ENCODE measurements at regions not wholly inside any gene's neighbourhood (a gene's known extent, or its start where the extent isn't known, plus 50 kb on each side); places are given as distances from the start of the nearest gene placed in this dataset.
"Not testable (repeated sequence)": the region's sequence is repeated elsewhere in the genome, so short reads cannot be mapped to it uniquely, and the experiment has no call there.

DNA sequence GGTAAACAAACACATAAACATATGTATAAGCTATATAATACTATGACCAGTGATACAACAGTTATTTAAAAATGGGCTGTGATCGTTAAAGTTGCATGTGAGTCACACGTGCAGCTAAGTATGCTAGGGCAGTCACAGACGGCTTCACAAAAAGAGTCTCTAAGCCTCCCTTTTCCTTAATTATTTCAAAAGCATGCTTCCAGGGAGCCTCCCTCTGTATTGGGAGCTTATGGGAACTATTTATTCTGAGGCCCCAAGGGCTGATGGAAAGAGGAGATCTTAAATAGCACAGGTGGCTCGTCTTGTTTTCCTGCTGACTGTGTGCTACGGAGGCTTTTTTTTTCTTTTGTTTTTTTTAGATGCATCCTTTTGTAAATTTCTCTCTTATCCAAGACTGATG lies 94.3 kb downstream of the ADCYAP1 start:
- no peak for DNase-seq

DNA sequence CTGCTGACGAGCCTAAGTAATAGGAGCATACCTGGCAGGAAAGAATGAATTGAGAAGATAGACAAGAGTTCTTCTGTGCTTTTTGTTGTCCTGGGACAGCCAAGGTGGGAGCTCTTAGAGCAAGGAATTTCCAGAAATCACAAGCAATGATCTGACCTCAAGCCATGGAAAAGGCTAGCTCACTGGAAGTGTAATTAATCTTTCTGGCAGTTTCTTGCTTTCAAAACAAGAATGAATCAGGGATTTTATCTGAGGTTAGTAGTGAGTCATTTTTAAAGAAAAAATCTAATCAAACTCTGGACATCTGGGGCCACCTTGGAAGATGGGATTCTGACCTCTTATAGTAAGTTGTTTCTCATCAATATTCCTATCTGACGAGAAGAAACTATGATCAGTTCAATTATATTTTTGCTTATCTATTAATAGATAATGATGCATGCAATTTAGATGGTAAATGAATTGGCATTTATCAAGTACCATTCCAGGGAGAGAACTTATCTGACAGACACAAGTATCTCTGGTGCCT lies 98.0 kb downstream of the ADCYAP1 start:
- no peak for DNase-seq

- no peak for DNase-seq
Measured at GRCh38 chr18:1003499-1003898, 98.8 kb downstream of the ADCYAP1 start.

DNA sequence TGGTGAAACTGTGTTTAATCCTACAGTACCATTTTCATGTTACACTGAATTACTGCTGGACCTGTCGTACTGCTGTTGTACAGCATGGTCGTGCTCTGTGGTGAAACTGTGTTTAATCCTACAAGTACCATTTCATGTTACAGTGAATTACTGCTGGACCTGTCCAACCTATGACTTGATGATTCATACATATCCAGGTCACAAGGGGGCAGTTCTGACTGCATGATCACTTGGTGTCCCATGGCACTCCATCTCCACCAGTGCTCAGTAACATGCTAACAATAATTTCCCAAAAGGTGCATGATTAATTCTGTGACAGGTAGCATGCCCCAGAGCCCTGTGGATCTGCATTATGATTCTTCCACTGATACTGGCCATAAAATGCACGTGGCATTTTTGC lies 101.6 kb downstream of the ADCYAP1 start:
- no peak for DNase-seq

GRCh38 chr18:1006965-1007364 lies 102.3 kb downstream of the ADCYAP1 start:
- no peak for DNase-seq

DNA sequence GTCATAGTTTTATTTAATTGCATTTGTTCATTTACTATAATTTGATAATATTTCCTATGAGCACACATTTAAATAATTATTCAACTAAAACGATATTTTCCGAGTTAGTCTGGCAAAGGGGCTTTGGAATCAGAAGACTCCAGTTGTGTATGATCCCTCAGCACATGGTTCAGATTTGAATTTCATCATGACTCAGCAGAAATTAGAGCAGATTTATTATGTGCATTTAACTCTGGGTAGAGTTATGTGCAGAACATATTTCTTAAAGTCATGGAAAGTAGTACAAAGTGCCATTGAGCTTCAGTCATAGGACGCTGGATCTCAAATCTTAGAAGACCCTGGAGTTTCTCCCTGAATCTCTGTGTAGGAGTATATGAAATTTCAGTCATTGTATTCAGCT lies 106.7 kb downstream of the ADCYAP1 start:
- no peak for DNase-seq

DNA sequence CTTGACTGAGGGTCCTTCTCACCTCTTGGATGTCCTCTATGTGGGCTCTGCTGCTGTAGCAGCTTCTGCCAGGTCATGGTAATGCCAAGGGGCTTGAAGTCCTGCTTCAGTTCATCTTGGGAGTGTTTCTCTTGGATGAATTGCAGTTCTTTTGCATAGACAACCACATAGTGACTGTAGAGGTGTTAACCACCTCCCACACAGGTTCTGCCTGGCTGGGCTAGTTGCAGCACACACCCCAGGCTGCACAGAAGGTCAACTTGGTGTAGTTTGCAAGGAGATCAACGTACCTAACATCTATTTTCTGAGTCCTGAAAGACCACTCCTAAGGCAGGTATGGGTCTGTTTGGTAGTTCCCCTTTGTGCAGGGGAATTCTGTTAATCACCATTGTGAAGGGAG lies 108.1 kb downstream of the ADCYAP1 start:
- DNase-seq: no peak

DNA sequence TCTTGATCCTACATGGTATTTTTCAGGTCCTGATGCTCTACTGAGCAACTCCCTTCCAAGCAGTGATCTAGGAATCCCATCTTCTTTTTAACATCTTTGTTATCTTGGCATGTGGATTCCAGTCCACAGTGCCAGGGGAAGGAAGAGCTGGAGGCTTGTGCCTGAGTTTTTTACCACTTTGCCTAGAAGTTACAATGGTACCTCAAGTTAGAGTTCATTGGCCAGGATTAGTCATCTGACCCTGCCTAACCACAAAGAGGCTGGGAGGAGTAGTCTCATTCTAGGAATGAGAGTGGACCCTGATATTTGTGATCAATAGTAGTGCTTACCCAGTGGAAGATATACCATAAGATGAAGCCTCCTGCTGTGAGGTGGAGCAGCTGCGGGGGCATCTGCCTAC lies 109.3 kb downstream of the ADCYAP1 start:
- DNase-seq: no peak

DNA sequence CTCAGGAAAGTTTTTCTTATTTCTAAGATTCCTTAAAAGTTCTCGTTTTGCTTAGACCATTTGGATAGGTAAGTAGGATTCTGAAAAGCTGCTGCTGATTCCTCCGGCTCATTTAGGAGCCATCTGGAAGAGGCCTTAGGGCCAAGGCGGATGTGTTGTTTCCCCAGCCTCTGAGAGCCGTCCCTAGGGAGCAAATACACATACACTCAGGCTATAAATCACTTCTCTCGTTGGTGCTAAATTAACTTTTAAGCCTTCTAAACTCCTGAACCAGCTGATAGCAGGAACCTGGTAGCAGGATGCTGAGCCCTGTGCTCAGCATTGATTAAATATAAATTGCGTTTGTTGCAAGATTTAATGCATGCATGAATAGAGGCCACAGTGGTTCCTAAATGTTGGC lies 109.8 kb downstream of the ADCYAP1 start:
- no peak for DNase-seq

DNA sequence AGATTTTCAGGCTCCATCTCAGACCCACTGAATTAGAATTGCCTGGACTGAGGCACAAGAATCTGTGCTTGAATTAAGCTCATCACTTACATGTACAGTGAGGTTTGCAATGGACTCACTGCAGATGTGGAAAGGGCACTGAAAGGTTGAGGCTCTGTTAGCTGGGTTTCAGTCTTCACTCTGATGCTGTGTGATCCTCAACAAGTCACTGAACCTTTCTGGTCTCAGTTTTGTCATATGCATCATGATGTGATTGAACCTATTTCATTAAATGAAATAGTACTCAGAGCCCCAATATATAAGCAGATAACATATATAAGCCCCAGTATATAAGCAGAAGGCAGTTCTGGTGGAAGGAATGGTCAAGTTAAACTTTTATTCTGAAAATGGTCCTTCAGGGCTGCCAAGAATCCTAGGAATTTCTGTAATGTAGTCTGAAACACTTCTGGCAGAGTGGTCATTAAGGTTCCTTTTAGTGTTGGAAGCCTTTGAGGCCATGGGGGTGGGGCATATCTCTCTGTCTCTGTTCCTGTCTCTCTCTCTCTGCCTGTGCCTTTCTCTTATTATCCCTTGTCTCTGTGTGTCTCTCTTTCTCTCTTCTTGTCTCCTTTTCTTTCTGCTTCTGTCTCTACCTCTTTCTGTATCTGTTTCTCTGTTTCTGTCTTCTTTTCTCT lies 110.4 kb downstream of the ADCYAP1 start:
- DNase-seq: no peak

- DNase-seq: no peak
Measured at GRCh38 chr18:1015777-1016176, 111.1 kb downstream of the ADCYAP1 start.

DNA sequence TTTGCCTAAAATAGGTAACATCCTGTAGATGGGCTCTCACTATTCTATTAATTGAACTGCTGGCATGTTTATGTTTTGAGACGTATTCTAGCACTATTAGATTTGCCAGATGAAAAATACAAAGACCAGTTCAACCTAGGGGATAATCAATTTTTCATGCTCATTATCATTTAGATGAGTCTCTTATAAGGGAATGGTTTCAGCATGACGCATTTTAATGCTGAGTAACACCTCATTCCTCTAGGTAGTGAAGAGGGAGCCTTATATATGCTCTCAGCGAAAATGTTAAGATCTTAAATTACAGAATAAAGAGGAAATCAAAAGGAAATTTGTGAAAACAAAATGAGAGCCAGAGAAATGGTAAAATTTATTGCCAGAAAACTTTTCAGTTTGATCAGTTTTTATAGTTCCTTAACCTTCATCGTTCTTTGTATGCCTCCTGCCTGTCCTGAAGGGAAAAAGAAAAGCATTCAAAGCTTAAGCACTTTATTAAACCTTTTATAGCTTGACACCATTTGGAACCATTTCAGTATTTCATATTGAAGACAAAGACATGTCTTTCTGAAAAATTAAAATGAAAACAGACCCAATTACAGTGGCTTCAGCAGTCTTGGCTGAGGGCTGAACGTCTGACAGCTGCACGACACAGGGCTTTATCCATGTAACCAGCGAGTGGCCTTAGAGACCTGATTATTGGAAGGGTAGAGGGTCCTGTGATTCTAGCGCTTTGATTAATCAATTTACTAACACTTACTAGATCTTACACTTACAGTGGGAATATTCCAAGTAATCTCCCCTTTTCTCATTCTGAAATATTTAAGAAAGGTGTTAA lies 112.8 kb downstream of the ADCYAP1 start:
- no peak for DNase-seq

GRCh38 chr18:1018181-1018681 lies 113.6 kb downstream of the ADCYAP1 start:
- DNase-seq: no peak

DNA sequence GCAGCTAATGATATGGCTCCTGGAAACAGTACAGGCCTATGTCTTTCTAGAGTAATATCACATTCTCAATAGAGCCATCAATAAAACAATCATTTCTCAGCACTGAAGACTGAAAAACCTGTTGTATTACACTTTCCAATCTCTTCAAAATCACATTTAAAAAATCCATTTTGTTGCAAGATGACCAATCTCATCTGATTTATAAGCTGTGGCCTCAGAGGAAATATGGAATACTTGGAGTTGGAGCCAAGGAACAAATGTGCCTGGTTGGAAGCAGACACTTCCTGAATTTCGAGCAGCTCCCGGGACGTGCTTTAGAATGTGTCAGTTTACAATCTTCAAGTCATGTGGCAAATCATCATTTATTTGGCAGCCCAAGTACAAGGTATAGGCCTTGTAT lies 114.5 kb downstream of the ADCYAP1 start:
- no peak for DNase-seq

DNA sequence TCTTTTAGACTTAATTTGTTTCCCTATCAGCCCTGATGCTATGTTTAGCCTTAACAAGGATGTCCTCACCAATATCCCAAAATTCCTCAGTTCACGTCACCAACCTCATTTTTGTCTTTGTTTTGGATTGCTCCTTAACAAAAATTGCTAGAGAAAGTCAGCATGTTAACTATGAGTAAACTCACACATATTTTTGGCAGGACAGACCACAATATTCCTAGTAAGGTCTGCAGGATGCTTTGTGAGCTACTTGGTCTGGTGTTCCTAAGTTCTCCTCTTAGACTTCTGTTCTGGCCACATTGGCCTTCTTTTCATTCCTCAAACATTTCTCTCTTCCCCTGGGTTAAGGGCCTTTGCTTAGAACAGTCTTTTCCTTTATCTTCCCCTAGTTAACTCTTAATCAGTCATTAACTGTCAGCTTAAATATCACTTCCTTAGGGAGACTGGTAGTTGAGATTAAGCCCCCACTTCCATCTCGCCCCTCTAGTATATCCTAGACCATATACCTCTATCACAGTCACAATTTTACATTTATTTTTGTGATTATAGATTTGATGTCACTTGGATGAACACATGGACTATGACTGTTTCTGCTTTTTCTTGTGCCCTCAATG lies 116.2 kb downstream of the ADCYAP1 start:
- DNase-seq: no peak

GRCh38 chr18:1026930-1027329 lies 122.3 kb downstream of the ADCYAP1 start:
- DNase-seq: no peak

- DNase-seq: not testable (repeated sequence)
Measured at GRCh38 chr18:1033092-1033491, 128.4 kb downstream of the ADCYAP1 start.

DNA sequence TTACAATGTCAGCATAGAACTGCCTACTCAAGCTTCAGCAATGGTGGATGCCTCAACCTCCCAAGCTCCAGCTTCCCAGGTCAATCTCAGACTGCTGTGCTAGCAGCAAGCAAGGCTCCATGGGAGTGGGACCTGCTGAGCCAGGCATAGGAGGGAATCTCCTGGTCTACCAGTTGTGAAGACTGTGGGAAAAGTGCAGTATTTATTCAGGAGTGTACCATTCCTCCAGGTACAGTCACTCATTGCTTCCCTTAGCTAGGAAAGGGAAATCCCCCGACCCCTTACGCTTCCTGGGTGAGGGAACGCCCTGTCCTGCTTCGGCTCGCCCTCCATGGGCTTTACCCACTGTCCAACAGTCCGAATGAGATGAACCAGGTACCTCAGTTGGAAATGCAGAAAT lies 130.3 kb downstream of the ADCYAP1 start:
- no peak for DNase-seq

DNA sequence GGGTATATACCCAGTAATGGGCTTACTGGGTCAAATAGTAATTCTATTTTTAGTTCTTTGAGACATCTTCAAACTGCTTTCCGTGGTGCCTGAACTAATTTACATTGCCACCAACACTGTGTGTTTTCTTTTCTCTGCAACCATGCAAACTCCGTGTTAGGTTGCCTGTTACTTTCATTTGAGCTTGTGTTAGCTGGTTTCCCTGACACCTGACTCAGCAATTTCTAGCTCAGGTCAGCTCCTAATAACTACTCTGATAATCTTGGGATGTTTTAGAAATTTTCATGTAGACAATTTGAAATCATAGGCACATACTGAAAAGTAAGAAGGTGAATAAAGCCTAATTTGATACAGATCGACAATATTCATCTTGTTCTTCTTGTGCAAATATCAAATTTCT lies 132.3 kb downstream of the ADCYAP1 start:
- no peak for DNase-seq

GRCh38 chr18:1037776-1038175 lies 133.1 kb downstream of the ADCYAP1 start:
- DNase-seq: no peak

- no peak for DNase-seq
Measured at GRCh38 chr18:1039421-1039820, 134.8 kb downstream of the ADCYAP1 start.

DNA sequence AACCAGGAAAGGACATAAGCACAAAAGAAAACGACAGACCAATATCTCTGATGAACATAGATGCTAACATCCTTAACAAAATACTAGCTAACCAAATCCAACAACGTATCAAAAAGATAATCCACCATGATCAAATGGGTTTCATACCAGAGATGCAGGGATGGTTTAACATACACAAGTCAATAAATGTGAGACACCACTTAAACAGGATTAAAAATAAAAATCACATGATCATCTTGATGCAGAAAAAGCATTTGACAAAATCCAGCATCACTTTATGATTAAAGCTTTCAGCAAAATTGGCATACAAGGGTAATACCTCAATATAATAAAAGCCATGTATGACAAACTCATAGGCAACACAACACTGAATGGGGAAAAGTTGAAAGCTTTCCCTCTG lies 138.4 kb downstream of the ADCYAP1 start:
- not testable (repeated sequence) for DNase-seq

GRCh38 chr18:1045658-1046057 lies 141.0 kb downstream of the ADCYAP1 start:
- no peak for DNase-seq

DNA sequence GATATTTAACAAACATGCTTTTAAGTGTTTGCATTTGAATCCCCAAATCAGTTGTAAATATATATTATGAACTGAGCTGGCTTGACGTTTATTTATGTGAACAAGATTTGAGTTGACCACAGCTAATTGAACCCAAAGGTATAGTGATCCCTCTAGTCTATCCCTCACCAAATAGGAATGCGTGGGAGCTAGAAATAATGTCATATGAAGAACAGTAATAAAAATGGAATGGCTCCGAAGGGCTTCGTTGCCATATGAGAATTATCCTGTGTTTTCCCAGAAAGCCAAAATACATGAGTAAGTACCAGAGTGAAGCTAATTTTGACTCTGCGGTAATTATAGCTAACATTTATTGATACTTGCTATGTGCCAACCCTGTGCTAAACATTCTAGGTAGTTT lies 142.7 kb downstream of the ADCYAP1 start:
- DNase-seq: no peak

Measured in activated T-cell treated with anti-CD3 and anti-CD28 coated beads for 4 hours (primary cell).